Fibroblast of gingiva (primary cell): ENCODE measurements at regions not wholly inside any gene's neighbourhood (a gene's known extent, or its start where the extent isn't known, plus 50 kb on each side); places are given as distances from the start of the nearest gene placed in this dataset.

Experiments used
- DNase-seq: peaks from one replicate; pipeline ENCODE4 v3.0.0-alpha.2; 2011; ENCODE audit warnings: low read depth

GRCh38 chr1:18535391-18536210 is 54.9 kb downstream of the KLHDC7A start:
- DNase-seq: no peak

- DNase-seq: no peak
Observed at GRCh38 chr1:18536356-18536755, 55.6 kb downstream of the KLHDC7A start.

- DNase-seq: no peak
Observed at GRCh38 chr1:18536915-18537314, 56.2 kb downstream of the KLHDC7A start.

- DNase-seq: no peak
Observed at GRCh38 chr1:18537386-18538306, 56.9 kb downstream of the KLHDC7A start.

GRCh38 chr1:18539171-18539570 is 58.4 kb downstream of the KLHDC7A start:
- DNase-seq: no peak

- DNase-seq: no peak
Observed at GRCh38 chr1:18540136-18540765, 59.5 kb downstream of the KLHDC7A start.

- no peak for DNase-seq
Observed at GRCh38 chr1:18541046-18541795, 60.5 kb downstream of the KLHDC7A start.

- no peak for DNase-seq
Observed at GRCh38 chr1:18542351-18542750, 61.6 kb downstream of the KLHDC7A start.

- DNase-seq: no peak
Observed at GRCh38 chr1:18546026-18546425, 65.3 kb downstream of the KLHDC7A start.

GRCh38 chr1:18547460-18547859 is 66.7 kb downstream of the KLHDC7A start:
- DNase-seq: no peak

- no peak for DNase-seq
Observed at GRCh38 chr1:18548643-18549042, 67.9 kb downstream of the KLHDC7A start.

- DNase-seq: no peak
Observed at GRCh38 chr1:18549106-18549505, 68.4 kb downstream of the KLHDC7A start.

- DNase-seq: no peak
Observed at GRCh38 chr1:18549906-18550305, 69.2 kb downstream of the KLHDC7A start.

GRCh38 chr1:18552631-18553030 is 71.9 kb downstream of the KLHDC7A start:
- DNase-seq: no peak

GRCh38 chr1:18553388-18553787 is 72.7 kb downstream of the KLHDC7A start:
- DNase-seq: no peak

GRCh38 chr1:18554099-18554498 is 73.4 kb downstream of the KLHDC7A start:
- no peak for DNase-seq

- no peak for DNase-seq
Observed at GRCh38 chr1:18554597-18554996, 73.9 kb downstream of the KLHDC7A start.

- no peak for DNase-seq
Observed at GRCh38 chr1:18555036-18555435, 74.3 kb downstream of the KLHDC7A start.

- no peak for DNase-seq
Observed at GRCh38 chr1:18556364-18556763, 74.3 kb upstream of the PAX7 start.

GRCh38 chr1:18557621-18558465 is 72.8 kb upstream of the PAX7 start:
- no peak for DNase-seq

GRCh38 chr1:18560692-18561091 is 70.0 kb upstream of the PAX7 start:
- no peak for DNase-seq
